OCI-LY3 (cell line): ENCODE measurements at regions not wholly inside any gene's neighbourhood (a gene's known extent, or its start where the extent isn't known, plus 50 kb on each side); places are given as distances from the start of the nearest gene placed in this dataset.

Source experiments
- CTCF ChIP-seq: fragments of 200-600, 300-600 bp; sonication (generic); IDR thresholded peaks from 2 replicates; pipeline ENCODE4 v1.5.1; 2014; ENCODE audit warnings: antibody characterized with exemption, low read length, low read depth
- EZH2phosphoT487 ChIP-seq: fragments of 200-600 bp; shearing (Covaris generic); IDR thresholded peaks from 2 replicates; pipeline ENCODE4 v1.6.1; 2018; ENCODE audit warnings: antibody characterized with exemption, mixed run types, low read depth

DNA sequence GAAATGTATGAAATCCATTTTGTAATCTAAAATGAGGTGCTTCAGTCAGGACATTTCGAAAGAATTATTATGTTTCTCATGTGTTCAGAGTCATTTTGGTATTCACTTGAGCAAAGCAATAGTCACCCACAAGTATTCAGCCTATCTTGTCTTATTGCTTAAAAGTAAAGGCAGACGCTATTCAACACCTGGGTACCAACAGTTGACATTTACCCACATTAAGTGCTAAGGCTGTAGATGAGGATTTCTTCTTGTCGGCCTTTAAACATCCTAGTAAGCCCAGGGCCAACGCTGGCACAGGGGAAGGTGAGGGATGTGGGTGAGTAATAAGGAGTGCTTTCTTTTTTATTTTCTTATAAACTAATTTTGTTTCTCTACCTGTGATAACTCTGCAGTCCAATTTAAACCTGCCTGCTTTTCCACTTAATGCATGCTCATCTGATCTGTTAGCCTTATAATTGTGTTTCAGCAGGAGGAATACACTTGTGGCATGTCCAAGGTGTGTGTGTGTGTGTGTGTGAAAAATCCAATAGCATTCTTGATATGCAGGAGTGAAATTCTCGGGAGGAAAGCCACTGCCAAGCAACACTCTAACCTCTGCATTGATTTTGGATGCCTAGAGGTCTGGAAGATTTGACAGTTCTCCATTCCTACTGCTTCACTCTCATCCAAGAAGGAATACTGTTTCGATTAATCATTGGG is 252.0 kb downstream of the SOX4 start:
- TF ChIP-seq CTCF (no peak), EZH2phosphoT487 (no peak)
